Peyer's patch (tissue), 4 donors: ENCODE measurements at regions not wholly inside any gene's neighbourhood (a gene's known extent, or its start where the extent isn't known, plus 50 kb on each side); places are given as distances from the start of the nearest gene placed in this dataset.

ENCODE experiments used
- DNase-seq, 3 donors: peaks; one replicate each; pipeline ENCODE4 v3.0.0-alpha.2; 2017 to 2019
- H3K27ac ChIP-seq, 4 donors: fragments of 200-600 bp; sonication (generic); one replicate each; pipeline ENCODE4 v1.5.1; 2016 to 2019
- H3K27me3 ChIP-seq, 2 donors: fragments of 200-600 bp; sonication (generic); one replicate each; pipeline ENCODE4 v1.5.1; 2019
- H3K36me3 ChIP-seq, 3 donors: fragments of 200-600 bp; sonication (generic); one replicate each; pipeline ENCODE4 v1.5.1; 2016 to 2019
- H3K4me1 ChIP-seq, 4 donors: fragments of 200-600 bp; sonication (generic); one replicate each; pipeline ENCODE4 v1.5.1; 2016 to 2019
- H3K4me3 ChIP-seq, 4 donors: fragments of 200-600 bp; sonication (generic); 1 replicate in 3 of 4; 2 replicates in 1 of 4; pipeline ENCODE4 v1.5.1; 2016 to 2019; ENCODE audit warnings: mild to moderate bottlenecking in 1 of 4
- H3K9me3 ChIP-seq, 4 donors: fragments of 200-600 bp; sonication (generic); one replicate each; pipeline ENCODE4 v1.5.1; 2016 to 2019; ENCODE audit warnings: mild to moderate bottlenecking in 1 of 4
- CTCF ChIP-seq, 6 experiments: fragments of 450-650 bp in 4 of 6; fragments of 200-600 bp in 2 of 6; sonication (generic) in 1 of 6; IDR thresholded peaks; one replicate each; pipeline ENCODE4 v1.5.1; 2017 to 2019; ENCODE audit warnings: antibody characterized with exemption in 6 of 6, mild to moderate bottlenecking in 3 of 6, moderate library complexity in 1 of 6
- POLR2A ChIP-seq, 2 donors: fragments of 450-650 bp; IDR thresholded peaks; one replicate each; pipeline ENCODE4 v1.5.1; 2017; ENCODE audit warnings: antibody characterized with exemption in 2 of 2, mild to moderate bottlenecking in 2 of 2, moderate library complexity in 2 of 2

GRCh38 chr5:99724732-99725290 lies 796.0 kb upstream of the CHD1 start:
- Histone ChIP-seq H3K27ac (no peak overlapping the region), H3K36me3 (no peaks in the 10 kb centered on the region), H3K27me3 (no peaks in the 10 kb centered on the region), H3K9me3 (no peaks in the 10 kb centered on the region), H3K4me3 (no peak overlapping the region), H3K4me1 (no peaks in the 10 kb centered on the region)
- TF ChIP-seq CTCF (IDR thresholded peaks at IDR 0.05) (no peak), POLR2A (IDR thresholded peaks at IDR 0.05) (no peak)
- DNase-seq = no peak

GRCh38 chr5:99721506-99721905 lies 792.7 kb upstream of the CHD1 start:
- no peaks in the 10 kb centered on the region for H3K9me3 ChIP-seq
- DNase-seq = no peak

GRCh38 chr5:99715921-99716320 lies 787.1 kb upstream of the CHD1 start:
- no peaks in the 10 kb centered on the region for H3K4me1 ChIP-seq
- no peak overlapping the region for H3K4me3 ChIP-seq
- TF ChIP-seq CTCF (IDR thresholded peaks at IDR 0.05) (no peak), POLR2A (IDR thresholded peaks at IDR 0.05) (no peak)
- no peaks in the 10 kb centered on the region for H3K36me3 ChIP-seq
- H3K27ac ChIP-seq = no peak overlapping the region
- DNase-seq = no peak
- no peaks in the 10 kb centered on the region for H3K9me3 ChIP-seq
- no peaks in the 10 kb centered on the region for H3K27me3 ChIP-seq

More at GRCh38 chr5:99721506-99721905, 792.7 kb upstream of the CHD1 start:
- Histone ChIP-seq H3K27me3 (no peaks in the 10 kb centered on the region), H3K4me3 (no peak overlapping the region), H3K4me1 (no peaks in the 10 kb centered on the region), H3K36me3 (no peaks in the 10 kb centered on the region), H3K27ac (no peak overlapping the region)
- no peak for TF ChIP-seq CTCF (IDR thresholded peaks at IDR 0.05)
- no peak for TF ChIP-seq POLR2A (IDR thresholded peaks at IDR 0.05)

GRCh38 chr5:99706160-99706559 lies 777.4 kb upstream of the CHD1 start:
- Histone ChIP-seq H3K4me1 (no peaks in the 10 kb centered on the region), H3K36me3 (no peaks in the 10 kb centered on the region), H3K27ac (no peak overlapping the region), H3K27me3 (no peaks in the 10 kb centered on the region), H3K4me3 (no peak overlapping the region), H3K9me3 (no peaks in the 10 kb centered on the region)
- no peak for TF ChIP-seq POLR2A (IDR thresholded peaks at IDR 0.05)
- no peak for TF ChIP-seq CTCF (IDR thresholded peaks at IDR 0.05)
- DNase-seq = no peak

- H3K9me3 ChIP-seq = no peaks in the 10 kb centered on the region
- no peak overlapping the region for H3K27ac ChIP-seq
- no peaks in the 10 kb centered on the region for H3K36me3 ChIP-seq
- no peak for DNase-seq
- no peaks in the 10 kb centered on the region for H3K4me1 ChIP-seq
- H3K4me3 ChIP-seq = no peak overlapping the region
- no peaks in the 10 kb centered on the region for H3K27me3 ChIP-seq
- TF ChIP-seq POLR2A (IDR thresholded peaks at IDR 0.05) (no peak), CTCF (IDR thresholded peaks at IDR 0.05) (no peak)
These were observed 773.8 kb upstream of the CHD1 start for GRCh38 chr5:99702565-99702964.

- Histone ChIP-seq H3K4me1 (no peaks in the 10 kb centered on the region), H3K27me3 (no peaks in the 10 kb centered on the region), H3K4me3 (no peak overlapping the region), H3K27ac (no peak overlapping the region), H3K9me3 (no peaks in the 10 kb centered on the region), H3K36me3 (no peaks in the 10 kb centered on the region)
- DNase-seq = no peak
- TF ChIP-seq POLR2A (IDR thresholded peaks at IDR 0.05) = no peak
- TF ChIP-seq CTCF (IDR thresholded peaks at IDR 0.05) = no peak
These were observed 766.1 kb upstream of the CHD1 start for GRCh38 chr5:99694884-99695283.
